Trophoblast cell (in vitro differentiated cells and primary cell): ENCODE measurements at regions not wholly inside any gene's neighbourhood (a gene's known extent, or its start where the extent isn't known, plus 50 kb on each side); places are given as distances from the start of the nearest gene placed in this dataset.
"Not testable (repeated sequence)": the region's sequence is repeated elsewhere in the genome, so short reads cannot be mapped to it uniquely, and the experiment has no call there.

Experiments used
- DNase-seq, 2 donors: peaks; one replicate each; pipeline ENCODE4 v3.0.0-alpha.2; 2016
- H2AFZ ChIP-seq: 2 replicates; pipeline ENCODE4 v1.6.1; 2013; ENCODE audit warnings: low read length, moderate library complexity, mild to moderate bottlenecking; ENCODE audit not compliant: insufficient read depth, poor library complexity
- H2AK5ac ChIP-seq: 2 replicates; pipeline ENCODE4 v1.6.1; 2013; ENCODE audit warnings: mild to moderate bottlenecking, low read length
- H2BK120ac ChIP-seq: 2 replicates; pipeline ENCODE4 v1.6.1; 2013; ENCODE audit warnings: low read length, mild to moderate bottlenecking, moderate library complexity; ENCODE audit not compliant: insufficient read depth, poor library complexity
- H2BK12ac ChIP-seq: 2 replicates; pipeline ENCODE4 v1.6.1; 2013; ENCODE audit warnings: mild to moderate bottlenecking, low read length, moderate library complexity
- H2BK5ac ChIP-seq: 2 replicates; pipeline ENCODE4 v1.6.1; 2013; ENCODE audit warnings: low read length, low read depth, moderate library complexity, mild to moderate bottlenecking; ENCODE audit not compliant: poor library complexity
- H3K14ac ChIP-seq: 2 replicates; pipeline ENCODE4 v1.6.1; 2013; ENCODE audit warnings: mild to moderate bottlenecking, low read length
- H3K18ac ChIP-seq: 2 replicates; pipeline ENCODE4 v1.6.1; 2013; ENCODE audit warnings: mild to moderate bottlenecking, low read length
- H3K23ac ChIP-seq: 2 replicates; pipeline ENCODE4 v1.6.1; 2013; ENCODE audit warnings: low read length
- H3K27ac ChIP-seq: 2 replicates; pipeline ENCODE4 v1.5.1; 2013; ENCODE audit warnings: low read depth, mild to moderate bottlenecking, inconsistent platforms, low read length, moderate library complexity
- H3K27me3 ChIP-seq: 2 replicates; pipeline ENCODE4 v1.6.1; 2013; ENCODE audit warnings: inconsistent platforms, mild to moderate bottlenecking, low read length, moderate library complexity; ENCODE audit not compliant: insufficient read depth
- H3K36me3 ChIP-seq, 2 experiments: 1 replicate in 1 of 2; 2 replicates in 1 of 2; pipeline ENCODE4 v1.6.1; 2013; ENCODE audit warnings: low read length in 2 of 2, mild to moderate bottlenecking in 2 of 2, moderate library complexity in 1 of 2; ENCODE audit not compliant: insufficient read depth in 2 of 2, control insufficient read depth in 1 of 2
- H3K4ac ChIP-seq: 2 replicates; pipeline ENCODE4 v1.6.1; 2013; ENCODE audit warnings: low read depth, mild to moderate bottlenecking, low read length, moderate library complexity
- H3K4me1 ChIP-seq, 2 experiments: 1 replicate in 1 of 2; 2 replicates in 1 of 2; pipeline ENCODE4 v1.6.1; 2013; ENCODE audit warnings: low read length in 2 of 2, mild to moderate bottlenecking in 2 of 2, moderate library complexity in 1 of 2; ENCODE audit not compliant: insufficient read depth in 2 of 2, control insufficient read depth in 1 of 2
- H3K4me2 ChIP-seq: 2 replicates; pipeline ENCODE4 v1.6.1; 2013; ENCODE audit warnings: inconsistent platforms, mild to moderate bottlenecking, low read length, moderate library complexity
- H3K4me3 ChIP-seq: 2 replicates; pipeline ENCODE4 v1.5.1; 2013; ENCODE audit warnings: mild to moderate bottlenecking, low read depth, low read length, inconsistent platforms
- H3K79me1 ChIP-seq: one replicate; pipeline ENCODE4 v1.6.1; 2013; ENCODE audit warnings: low read length
- H3K79me2 ChIP-seq: 2 replicates; pipeline ENCODE4 v1.6.1; 2013; ENCODE audit warnings: low read length, mild to moderate bottlenecking; ENCODE audit not compliant: control insufficient read depth, insufficient read depth, poor library complexity
- H3K9ac ChIP-seq: 2 replicates; pipeline ENCODE4 v1.6.1; 2013; ENCODE audit warnings: mild to moderate bottlenecking, low read length
- H3K9me3 ChIP-seq: 2 replicates; pipeline ENCODE4 v1.6.1; 2013; ENCODE audit warnings: low read depth, mild to moderate bottlenecking, control low read depth, inconsistent platforms, low read length; ENCODE audit not compliant: insufficient read depth
- H4K12ac ChIP-seq: 2 replicates; pipeline ENCODE4 v1.6.1; 2013; ENCODE audit warnings: low read depth, mild to moderate bottlenecking, low read length, moderate library complexity
- H4K8ac ChIP-seq: 2 replicates; pipeline ENCODE4 v1.6.1; 2013; ENCODE audit warnings: low read depth, mild to moderate bottlenecking, low read length, moderate library complexity
- H4K91ac ChIP-seq: one replicate; pipeline ENCODE4 v1.6.1; 2013; ENCODE audit warnings: low read depth, mild to moderate bottlenecking, low read length, moderate library complexity
- WGBS: extraction: QIAGEN DNeasy Blood & Tissue Kit; methylation state at CpG from one replicate; pipeline ENCODE4 v1.1.7; 2013; ENCODE audit warnings: missing lambda C conversion rate; ENCODE audit not compliant: insufficient read length, insufficient coverage; ENCODE audit errors: extremely low coverage; 5-methylcytosine and 5-hydroxymethylcytosine counted together

DNA sequence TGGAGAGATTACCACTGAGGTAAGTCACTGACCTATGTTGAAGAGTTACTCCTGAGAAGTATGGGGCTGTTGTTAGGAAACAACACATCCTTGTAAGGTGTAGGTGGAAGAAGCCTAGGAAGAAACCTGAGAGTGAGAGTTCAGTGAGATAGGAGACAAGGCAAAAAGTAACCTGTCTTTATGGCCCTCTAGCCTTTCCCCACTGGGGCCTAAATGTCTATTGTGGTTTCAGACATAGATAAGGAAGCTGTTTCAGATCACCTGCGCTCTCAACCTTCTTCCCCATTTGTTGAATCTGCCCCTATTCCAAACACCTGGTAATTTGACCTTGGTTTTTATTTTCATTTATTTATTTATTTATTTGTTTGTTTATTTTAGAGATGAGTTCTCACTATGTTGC lies 397.1 kb upstream of the RORB start:
- Histone ChIP-seq H3K79me2 (no peaks in the 10 kb centered on the region), H3K4ac (no peak overlapping the region), H3K14ac (no peak overlapping the region), H3K18ac (no peak overlapping the region), H2BK12ac (no peak overlapping the region), H3K9me3 (no peaks in the 10 kb centered on the region), H3K4me1 (no peaks in the 10 kb centered on the region), H3K79me1 (no peaks in the 10 kb centered on the region), H3K27ac (no peak overlapping the region), H3K23ac (no peak overlapping the region), H4K91ac (no peak overlapping the region), H3K4me2 (no peak overlapping the region), H3K36me3 (no peaks in the 10 kb centered on the region), H3K4me3 (no peak overlapping the region), H4K8ac (no peak overlapping the region), H2BK5ac (no peak overlapping the region), H2AFZ (no peak overlapping the region), H2AK5ac (no peak overlapping the region), H4K12ac (no peak overlapping the region), H3K27me3 (no peaks in the 10 kb centered on the region), H3K9ac (no peak overlapping the region), H2BK120ac (no peak overlapping the region)
- no peak for DNase-seq
- no CpG with 5 or more reads among the region's 1 CpG for WGBS

GRCh38 chr9:74102148-74102547 lies 395.0 kb upstream of the RORB start:
- H2BK12ac ChIP-seq, H3K36me3 ChIP-seq, H3K27ac ChIP-seq, H4K12ac ChIP-seq, H3K18ac ChIP-seq, H3K14ac ChIP-seq, DNase-seq, H3K4me2 ChIP-seq, H3K4me1 ChIP-seq, H3K4me3 ChIP-seq, H3K9ac ChIP-seq, H4K8ac ChIP-seq, H3K23ac ChIP-seq, H3K79me1 ChIP-seq, H4K91ac ChIP-seq, H2AK5ac ChIP-seq, H2BK5ac ChIP-seq, H2AFZ ChIP-seq, H3K27me3 ChIP-seq, H3K4ac ChIP-seq, H3K79me2 ChIP-seq, H2BK120ac ChIP-seq, H3K9me3 ChIP-seq: not testable (repeated sequence)
- no CpG with 5 or more reads among the region's 1 CpG for WGBS

DNA sequence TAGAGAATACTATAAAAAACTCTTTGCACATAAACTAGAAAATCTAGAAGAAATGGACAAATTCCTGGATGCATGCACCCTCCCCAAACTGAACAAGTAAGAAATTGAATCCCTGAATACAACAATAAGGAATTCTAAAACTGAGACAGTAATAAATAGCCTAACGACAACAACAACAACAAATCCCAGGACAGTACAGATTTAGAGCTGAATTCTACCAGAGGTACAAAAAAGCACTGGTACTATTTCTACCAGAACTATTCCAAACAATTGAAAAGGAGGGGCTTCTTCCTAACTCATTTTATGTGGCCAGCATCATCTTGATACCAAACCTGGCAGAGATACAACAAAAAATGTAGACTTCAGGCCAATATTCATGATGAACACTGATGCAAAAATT lies 394.4 kb upstream of the RORB start:
- H3K4ac ChIP-seq = no peak overlapping the region
- H3K4me1 ChIP-seq = no peaks in the 10 kb centered on the region
- no peaks in the 10 kb centered on the region for H3K36me3 ChIP-seq
- H3K18ac ChIP-seq = no peak overlapping the region
- no peak overlapping the region for H4K8ac ChIP-seq
- H2BK12ac ChIP-seq = no peak overlapping the region
- H4K91ac ChIP-seq = no peak overlapping the region
- no peak overlapping the region for H3K27ac ChIP-seq
- no peak overlapping the region for H3K14ac ChIP-seq
- no peaks in the 10 kb centered on the region for H3K9me3 ChIP-seq
- no peak overlapping the region for H2BK120ac ChIP-seq
- no peaks in the 10 kb centered on the region for H3K79me2 ChIP-seq
- H3K23ac ChIP-seq = no peak overlapping the region
- H2AK5ac ChIP-seq = no peak overlapping the region
- no peaks in the 10 kb centered on the region for H3K79me1 ChIP-seq
- no peak overlapping the region for H3K4me3 ChIP-seq
- no peak overlapping the region for H2AFZ ChIP-seq
- no peaks in the 10 kb centered on the region for H3K27me3 ChIP-seq
- no peak overlapping the region for H2BK5ac ChIP-seq
- no peak for DNase-seq
- no CpG with 5 or more reads among the region's 1 CpG for WGBS
- H3K4me2 ChIP-seq = no peak overlapping the region
- no peak overlapping the region for H4K12ac ChIP-seq
- H3K9ac ChIP-seq = no peak overlapping the region

GRCh38 chr9:74107692-74108091 lies 389.4 kb upstream of the RORB start:
- no peak overlapping the region for H3K27ac ChIP-seq
- no peaks in the 10 kb centered on the region for H3K9me3 ChIP-seq
- no peak overlapping the region for H4K8ac ChIP-seq
- H2BK12ac ChIP-seq = no peak overlapping the region
- no peak overlapping the region for H3K4me3 ChIP-seq
- H3K4me2 ChIP-seq = no peak overlapping the region
- no peak overlapping the region for H3K23ac ChIP-seq
- no peaks in the 10 kb centered on the region for H3K79me2 ChIP-seq
- no peaks in the 10 kb centered on the region for H3K4me1 ChIP-seq
- no peaks in the 10 kb centered on the region for H3K36me3 ChIP-seq
- H3K9ac ChIP-seq = no peak overlapping the region
- no peaks in the 10 kb centered on the region for H3K27me3 ChIP-seq
- H4K91ac ChIP-seq = no peak overlapping the region
- H3K18ac ChIP-seq = no peak overlapping the region
- no peak overlapping the region for H2BK5ac ChIP-seq
- H2AFZ ChIP-seq = no peak overlapping the region
- no peak overlapping the region for H4K12ac ChIP-seq
- H2AK5ac ChIP-seq = no peak overlapping the region
- DNase-seq = no peak
- no peak overlapping the region for H3K4ac ChIP-seq
- no peak overlapping the region for H3K14ac ChIP-seq
- no peak overlapping the region for H2BK120ac ChIP-seq
- H3K79me1 ChIP-seq = no peaks in the 10 kb centered on the region
- WGBS = no CpG with 5 or more reads among the region's 1 CpG
